Astrocyte of the cerebellum (primary cell): ENCODE measurements at regions not wholly inside any gene's neighbourhood (a gene's known extent, or its start where the extent isn't known, plus 50 kb on each side); places are given as distances from the start of the nearest gene placed in this dataset.

Experiments
- DNase-seq: peaks from one replicate; pipeline ENCODE4 v3.0.0-alpha.2; 2011; ENCODE audit warnings: low read depth
- H3K4me3 ChIP-seq: 2 replicates; pipeline ENCODE4 v1.5.1; 2011; ENCODE audit warnings: mild to moderate bottlenecking, low read depth, low read length, moderate library complexity
- in situ Hi-C: cut with HindIII; loops from 2 replicates; pipeline ENCODE4 v1.10.0; 2017; ENCODE audit warnings: low sequenced_read_pairs
- TF ChIP-seq, protein P1 (sequence below): IDR thresholded peaks from 2 replicates; pipeline ENCODE4 v1.5.1; 2012; ENCODE audit warnings: low read length, low read depth, moderate library complexity, mild to moderate bottlenecking; ENCODE audit errors: missing control alignments

DNA sequence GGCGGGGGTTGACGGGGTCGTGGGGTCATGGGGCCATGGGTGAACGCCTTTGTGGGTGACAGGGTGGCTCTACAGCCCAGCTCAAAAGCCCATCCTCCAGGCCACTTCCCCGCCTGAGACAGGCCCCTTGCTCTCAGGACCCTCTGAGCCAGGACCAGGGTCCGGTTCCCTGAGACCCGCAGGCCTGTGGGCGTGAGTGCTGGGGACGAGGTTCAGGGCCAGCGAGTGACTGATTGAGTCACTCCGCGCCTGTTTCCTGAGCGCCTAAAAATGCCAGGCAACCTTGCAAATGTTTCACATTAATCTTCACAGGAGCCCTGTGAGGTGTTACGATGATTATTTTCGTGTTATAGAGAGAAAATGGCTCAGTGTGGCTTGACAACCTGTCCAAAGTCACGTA is 97.8 kb downstream of the ZNF674 start:
- peak overlapping the region; percentile 66 for H3K4me3 ChIP-seq
- in situ Hi-C loops: no loop called here
- no peak for DNase-seq
- TF ChIP-seq, protein P1, sequence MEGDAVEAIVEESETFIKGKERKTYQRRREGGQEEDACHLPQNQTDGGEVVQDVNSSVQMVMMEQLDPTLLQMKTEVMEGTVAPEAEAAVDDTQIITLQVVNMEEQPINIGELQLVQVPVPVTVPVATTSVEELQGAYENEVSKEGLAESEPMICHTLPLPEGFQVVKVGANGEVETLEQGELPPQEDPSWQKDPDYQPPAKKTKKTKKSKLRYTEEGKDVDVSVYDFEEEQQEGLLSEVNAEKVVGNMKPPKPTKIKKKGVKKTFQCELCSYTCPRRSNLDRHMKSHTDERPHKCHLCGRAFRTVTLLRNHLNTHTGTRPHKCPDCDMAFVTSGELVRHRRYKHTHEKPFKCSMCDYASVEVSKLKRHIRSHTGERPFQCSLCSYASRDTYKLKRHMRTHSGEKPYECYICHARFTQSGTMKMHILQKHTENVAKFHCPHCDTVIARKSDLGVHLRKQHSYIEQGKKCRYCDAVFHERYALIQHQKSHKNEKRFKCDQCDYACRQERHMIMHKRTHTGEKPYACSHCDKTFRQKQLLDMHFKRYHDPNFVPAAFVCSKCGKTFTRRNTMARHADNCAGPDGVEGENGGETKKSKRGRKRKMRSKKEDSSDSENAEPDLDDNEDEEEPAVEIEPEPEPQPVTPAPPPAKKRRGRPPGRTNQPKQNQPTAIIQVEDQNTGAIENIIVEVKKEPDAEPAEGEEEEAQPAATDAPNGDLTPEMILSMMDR: no peak

DNA sequence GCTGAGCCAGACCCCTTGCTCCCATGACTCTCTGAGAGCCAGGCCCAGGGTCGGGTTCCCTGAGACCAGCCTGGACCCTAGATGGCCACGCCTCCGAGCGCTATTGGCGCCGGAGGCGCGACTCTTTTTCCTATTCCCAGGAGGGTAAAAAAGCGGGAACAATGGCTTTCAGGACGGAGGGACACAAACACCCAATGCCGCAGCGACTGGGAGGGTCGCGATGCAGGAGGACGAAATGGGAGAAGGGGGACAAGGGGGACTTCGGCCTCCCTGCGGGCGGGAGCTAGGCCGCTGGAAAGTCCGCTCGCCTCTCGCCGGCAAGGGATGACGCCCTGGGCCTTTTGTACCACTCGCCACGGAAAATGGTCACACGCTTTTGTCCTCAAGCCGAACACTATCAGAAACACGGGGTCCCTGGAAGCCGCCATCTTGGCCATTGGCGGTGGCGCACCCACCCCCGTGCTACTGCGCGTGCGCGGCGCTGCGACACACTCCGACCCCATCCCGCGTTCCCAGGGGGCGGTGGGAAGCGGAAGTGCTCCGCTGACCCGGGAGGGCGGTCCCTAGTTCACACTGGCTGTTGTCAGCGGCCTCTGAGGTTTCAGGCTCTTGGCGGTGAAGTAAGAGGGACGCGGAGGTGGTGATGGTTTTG is 98.4 kb downstream of the ZNF674 start:
- DNase-seq: peak; percentile 23
- in situ Hi-C loops: no loop called here
- TF ChIP-seq, protein P1: no peak
- H3K4me3 ChIP-seq: peak overlapping the region; percentile 66

DNA sequence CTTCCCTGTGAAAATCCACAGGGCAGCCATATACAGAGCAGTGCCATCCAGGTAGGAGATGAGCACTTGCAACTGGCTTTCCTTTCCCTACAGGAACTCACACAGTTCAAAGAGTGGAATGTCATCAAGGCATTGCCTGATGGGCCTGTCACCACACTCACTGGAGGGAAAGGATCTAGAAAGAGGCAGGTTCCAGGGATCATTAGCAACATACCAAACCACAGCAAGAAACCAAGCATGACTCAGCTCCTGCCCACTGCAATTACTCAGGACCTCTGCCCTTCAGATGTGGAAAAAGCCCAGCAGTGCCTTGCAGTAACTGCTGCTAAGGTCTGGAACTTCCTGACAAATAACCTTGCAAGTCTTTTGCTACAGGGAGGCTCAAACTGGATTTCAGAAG is 101.2 kb downstream of the ZNF674 start:
- no peak overlapping the region for H3K4me3 ChIP-seq
- TF ChIP-seq, protein P1: no peak
- in situ Hi-C loops: no loop called here
- DNase-seq: peak; percentile 64

DNA sequence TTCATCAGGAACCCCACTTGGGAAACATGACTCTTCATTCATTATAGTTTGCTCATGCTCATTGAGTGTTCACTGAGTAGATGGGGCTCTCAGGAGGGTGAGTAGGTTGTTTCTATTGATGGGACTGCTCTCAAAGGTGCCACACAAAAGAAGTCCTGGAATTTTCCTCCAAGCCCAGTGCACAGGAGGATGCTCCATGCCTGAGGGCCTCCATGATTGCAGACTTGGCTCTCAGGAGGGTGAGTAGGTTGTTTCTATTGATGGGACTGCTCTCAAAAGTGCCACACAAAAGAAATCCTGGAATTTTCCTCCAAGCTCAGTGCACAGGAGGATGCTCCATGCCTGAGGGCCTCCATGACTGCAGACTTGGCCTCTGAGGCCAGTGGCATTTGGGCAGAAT is 108.5 kb downstream of the ZNF674 start:
- in situ Hi-C loops: no loop called here

GRCh38 chrX:46433892-46434291 is 111.3 kb downstream of the ZNF674 start:
- DNase-seq: no peak
- in situ Hi-C loops: no loop called here
- no peak overlapping the region for H3K4me3 ChIP-seq
- TF ChIP-seq, protein P1: no peak

More for the DNA sequence above, 108.5 kb downstream of the ZNF674 start:
- no peak overlapping the region for H3K4me3 ChIP-seq
- DNase-seq: no peak
- TF ChIP-seq, protein P1: no peak

DNA sequence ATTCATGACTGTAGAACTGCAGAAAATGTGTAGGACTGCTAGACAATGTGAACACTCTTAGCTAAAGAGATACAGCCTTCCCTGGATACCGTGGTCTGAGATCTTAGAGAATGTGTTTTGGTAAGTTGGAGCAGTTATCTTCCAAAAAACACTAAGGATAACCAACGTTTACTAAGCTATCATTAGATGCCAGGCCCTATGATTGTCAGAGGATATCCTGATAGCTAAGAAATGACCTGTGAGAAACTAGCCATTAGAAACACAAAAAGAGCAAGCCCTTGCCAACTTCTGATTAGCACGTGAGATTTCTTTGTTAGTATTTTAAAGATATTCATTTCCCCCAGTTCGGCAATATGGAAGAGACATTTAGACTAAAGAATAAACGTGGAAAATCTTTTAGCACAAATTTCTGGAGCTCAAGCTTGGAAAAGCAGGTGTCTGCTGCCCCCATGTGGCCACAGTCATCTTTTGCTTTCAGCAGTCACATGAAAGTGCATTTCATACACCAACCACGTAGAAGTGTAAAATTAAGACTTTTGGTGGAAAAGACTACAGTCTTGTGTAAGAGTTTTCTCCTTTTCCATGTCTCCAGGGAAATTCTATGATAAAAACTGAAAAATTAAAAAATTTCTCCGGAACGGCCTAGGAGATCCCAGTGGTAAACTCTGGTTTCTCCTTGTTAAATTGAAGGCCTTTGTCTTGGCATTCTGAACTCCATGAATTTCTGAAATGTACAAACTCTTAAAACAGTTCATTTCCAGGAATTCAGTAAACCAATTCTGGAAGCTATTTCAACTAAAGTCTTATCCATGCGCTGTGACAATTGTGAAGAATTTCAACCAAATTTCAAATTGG is 136.4 kb downstream of the ZNF674 start:
- H3K4me3 ChIP-seq: no peak overlapping the region
- in situ Hi-C loops: no loop called here
- TF ChIP-seq, protein P1: peak; percentile 87
- DNase-seq: peak; percentile 68
